Stimulated activated effector memory CD8-positive, alpha-beta T cell treated with anti-CD3 and anti-CD28 coated beads, Interleukin-12 subunit alpha, Interleukin-12 subunit beta, amount 100 ng/mL, for 72 hours (primary cell): ENCODE measurements at regions not wholly inside any gene's neighbourhood (a gene's known extent, or its start where the extent isn't known, plus 50 kb on each side); places are given as distances from the start of the nearest gene placed in this dataset.
"Not testable (repeated sequence)": the region's sequence is repeated elsewhere in the genome, so short reads cannot be mapped to it uniquely, and the experiment has no call there.

Experiments used
- ATAC-seq: fragments of 150-1000 bp; cut with Tn5 transposase; 2 replicates; pipeline ENCODE4 v1.10.0; 2021
- DNase-seq, 2 donors: peaks; one replicate each; pipeline ENCODE4 v3.0.0; 2021 to 2022; ENCODE audit warnings: low spot score in 2 of 2
- H3K27ac Mint-ChIP-seq: one replicate; pipeline ENCODE4 v1.8.0; 2022; ENCODE audit warnings: mild to moderate bottlenecking, mixed read lengths
- H3K36me3 Mint-ChIP-seq: one replicate; pipeline ENCODE4 v1.8.0; 2022; ENCODE audit warnings: mild to moderate bottlenecking, mixed read lengths
- H3K4me1 Mint-ChIP-seq: one replicate; pipeline ENCODE4 v1.8.0; 2022; ENCODE audit warnings: mixed read lengths
- H3K4me3 Mint-ChIP-seq: one replicate; pipeline ENCODE4 v1.8.0; 2022; ENCODE audit warnings: mild to moderate bottlenecking, mixed read lengths
- H3K9me3 Mint-ChIP-seq: one replicate; pipeline ENCODE4 v1.8.0; 2022; ENCODE audit warnings: mixed read lengths

- Mint-ChIP-seq H3K4me1 (no peaks in the 10 kb centered on the region), H3K27ac (no peak overlapping the region), H3K36me3 (no peaks in the 10 kb centered on the region), H3K9me3 (no peaks in the 10 kb centered on the region), H3K4me3 (no peak overlapping the region)
- no peak for ATAC-seq
- DNase-seq: no peak
Observed at GRCh38 chr13:44887515-44887914, 101.8 kb downstream of the NUFIP1 start.

- H3K9me3 Mint-ChIP-seq: no peaks in the 10 kb centered on the region
- H3K4me1 Mint-ChIP-seq: no peaks in the 10 kb centered on the region
- H3K4me3 Mint-ChIP-seq: no peak overlapping the region
- no peaks in the 10 kb centered on the region for H3K36me3 Mint-ChIP-seq
- H3K27ac Mint-ChIP-seq: no peak overlapping the region
- DNase-seq (no peak), ATAC-seq (no peak)
Observed at GRCh38 chr13:44884076-44884729, 105.1 kb downstream of the NUFIP1 start.

DNA sequence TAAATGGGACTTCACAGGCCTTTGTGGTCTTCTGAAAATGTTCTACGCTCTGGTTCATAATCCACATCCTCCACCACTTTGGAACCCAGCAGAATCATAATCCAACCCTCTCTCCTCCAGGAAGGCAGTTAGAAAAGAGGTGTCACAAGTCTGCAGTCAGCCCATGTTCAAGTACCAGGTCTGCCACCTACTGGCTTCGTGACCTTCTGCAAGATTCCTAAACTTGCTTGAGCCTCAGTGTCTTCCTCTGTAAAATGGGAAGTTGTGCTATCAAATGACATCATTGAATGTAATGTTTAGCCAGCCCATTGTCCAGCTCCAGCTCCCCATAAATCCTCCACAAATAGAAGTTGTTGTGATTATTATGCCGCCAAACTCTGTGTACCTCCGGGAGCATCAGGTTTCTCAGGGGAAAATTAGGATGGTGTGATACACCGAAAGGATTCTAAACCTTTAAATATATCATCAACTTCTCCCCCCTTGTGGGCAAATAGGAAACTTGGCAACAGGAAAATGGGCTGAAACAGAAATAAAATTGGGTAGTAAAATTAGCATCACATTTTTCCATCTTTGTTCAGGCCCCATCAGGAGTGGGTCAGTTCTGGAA is 109.7 kb downstream of the NUFIP1 start:
- ATAC-seq (peak; percentile 36), DNase-seq (no peak)
- Mint-ChIP-seq H3K9me3 (peaks cover 2% of the 10 kb centered on the region), H3K36me3 (no peaks in the 10 kb centered on the region), H3K27ac (no peak overlapping the region), H3K4me1 (no peaks in the 10 kb centered on the region), H3K4me3 (no peak overlapping the region)

GRCh38 chr13:44876782-44877324 is 112.4 kb downstream of the NUFIP1 start:
- no peak for DNase-seq
- ATAC-seq: no peak
- peaks cover 2% of the 10 kb centered on the region for H3K9me3 Mint-ChIP-seq
- no peak overlapping the region for H3K4me3 Mint-ChIP-seq
- H3K27ac Mint-ChIP-seq: no peak overlapping the region
- H3K4me1 Mint-ChIP-seq: no peaks in the 10 kb centered on the region
- H3K36me3 Mint-ChIP-seq: no peaks in the 10 kb centered on the region

GRCh38 chr13:44874886-44875630 is 114.2 kb downstream of the NUFIP1 start:
- ATAC-seq (peak; percentile 46), DNase-seq (no peak)
- no peak overlapping the region for H3K27ac Mint-ChIP-seq
- no peaks in the 10 kb centered on the region for H3K36me3 Mint-ChIP-seq
- no peak overlapping the region for H3K4me3 Mint-ChIP-seq
- no peaks in the 10 kb centered on the region for H3K4me1 Mint-ChIP-seq
- peaks cover 2% of the 10 kb centered on the region for H3K9me3 Mint-ChIP-seq

DNA sequence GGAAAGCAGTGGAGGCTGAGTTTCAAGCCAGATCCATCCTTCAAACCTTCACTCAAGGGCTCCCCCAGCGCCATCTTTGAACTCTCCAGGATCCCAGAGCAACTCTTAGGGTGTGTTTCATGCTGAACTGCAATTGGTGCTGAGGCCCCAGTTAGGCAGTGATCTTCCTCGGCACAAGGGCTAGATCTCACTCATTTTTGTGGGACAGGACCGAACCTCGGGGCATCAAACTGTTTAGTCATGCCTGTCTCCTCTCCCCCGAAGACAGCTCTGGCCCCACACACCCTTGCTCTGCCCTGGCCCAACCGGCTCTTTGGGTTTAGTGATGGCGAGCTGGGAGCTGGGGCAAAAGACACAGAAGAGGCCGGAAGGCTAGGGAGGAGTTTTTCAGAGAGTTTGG is 115.1 kb downstream of the NUFIP1 start:
- no peak overlapping the region for H3K4me3 Mint-ChIP-seq
- H3K27ac Mint-ChIP-seq: no peak overlapping the region
- no peaks in the 10 kb centered on the region for H3K4me1 Mint-ChIP-seq
- DNase-seq: no peak
- ATAC-seq: no peak
- H3K9me3 Mint-ChIP-seq: peaks cover 2% of the 10 kb centered on the region
- no peaks in the 10 kb centered on the region for H3K36me3 Mint-ChIP-seq

DNA sequence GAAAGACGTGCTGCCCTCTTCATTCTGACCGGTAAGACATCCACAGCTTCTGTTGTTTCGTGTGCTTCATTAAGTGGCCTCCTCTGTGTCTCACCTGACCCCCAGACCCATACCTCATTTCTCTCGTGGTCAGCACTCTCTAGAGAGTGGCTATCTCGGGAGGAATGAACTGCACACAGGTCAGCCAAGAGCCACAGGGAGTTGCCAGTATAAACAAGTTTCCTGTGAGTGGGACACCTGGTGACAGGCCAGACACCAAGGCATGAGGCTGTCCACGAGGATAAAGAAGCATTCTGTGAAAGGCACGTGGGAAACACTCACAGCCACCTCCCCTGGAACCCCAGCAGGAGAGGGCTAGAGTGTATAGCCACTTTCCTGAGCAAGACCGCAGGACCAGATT is 115.8 kb downstream of the NUFIP1 start:
- no peaks in the 10 kb centered on the region for H3K36me3 Mint-ChIP-seq
- H3K27ac Mint-ChIP-seq: peak overlapping the region; percentile 10
- DNase-seq: no peak
- H3K4me3 Mint-ChIP-seq: no peak overlapping the region
- H3K4me1 Mint-ChIP-seq: peaks cover 7% of the 10 kb centered on the region
- ATAC-seq: no peak
- H3K9me3 Mint-ChIP-seq: peaks cover 2% of the 10 kb centered on the region

DNA sequence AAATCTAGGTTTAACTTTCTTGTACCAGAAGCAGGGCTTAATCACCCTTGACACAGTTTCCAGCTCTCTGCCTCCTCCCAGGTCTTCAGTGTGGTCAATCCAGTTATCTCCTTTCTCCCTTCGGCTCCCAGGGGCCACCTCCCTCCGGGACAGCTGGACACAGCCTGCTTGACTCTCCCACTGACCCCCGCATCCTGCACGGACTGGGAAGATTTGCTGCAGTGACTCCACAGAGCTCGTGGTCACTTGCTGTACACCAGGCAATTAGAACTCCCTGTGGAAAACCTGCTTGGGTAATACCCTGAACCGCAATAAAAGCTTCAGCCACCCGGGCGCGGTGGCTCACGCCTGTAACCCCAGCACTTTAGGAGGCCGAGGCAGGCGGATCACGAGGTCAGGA is 116.5 kb downstream of the NUFIP1 start:
- H3K36me3 Mint-ChIP-seq: no peaks in the 10 kb centered on the region
- H3K4me3 Mint-ChIP-seq: no peak overlapping the region
- peaks cover 2% of the 10 kb centered on the region for H3K9me3 Mint-ChIP-seq
- DNase-seq (no peak), ATAC-seq (no peak)
- H3K4me1 Mint-ChIP-seq: peaks cover 11% of the 10 kb centered on the region
- no peak overlapping the region for H3K27ac Mint-ChIP-seq

DNA sequence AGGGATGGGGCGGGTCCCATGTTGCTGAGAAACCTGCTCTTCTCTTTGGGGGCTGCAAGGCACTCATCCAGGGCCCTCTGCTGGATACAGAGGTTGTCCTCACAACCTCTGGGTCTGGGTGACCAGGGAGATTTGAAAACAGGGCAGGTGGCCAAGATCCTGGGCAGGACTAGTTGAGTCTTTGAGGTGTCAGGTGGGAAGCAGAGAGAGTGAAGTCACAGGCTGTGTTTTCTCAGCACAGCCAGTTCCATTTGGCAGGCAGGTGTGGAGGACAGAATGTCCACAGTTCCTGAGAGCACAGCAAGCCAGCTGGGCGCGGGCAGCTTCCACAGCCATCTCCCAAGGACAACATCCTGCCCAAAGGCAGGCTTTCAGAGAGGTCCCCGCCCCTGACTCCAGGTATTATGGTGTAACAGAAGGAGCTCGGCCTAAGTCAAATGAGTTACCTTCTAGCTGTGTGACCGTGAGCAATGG is 118.8 kb downstream of the NUFIP1 start:
- Mint-ChIP-seq H3K27ac (no peak overlapping the region), H3K4me3 (no peak overlapping the region), H3K36me3 (no peaks in the 10 kb centered on the region), H3K4me1 (peaks cover 11% of the 10 kb centered on the region), H3K9me3 (peaks cover 5% of the 10 kb centered on the region)
- no peak for ATAC-seq
- no peak for DNase-seq

- no peak for DNase-seq
- H3K4me3 Mint-ChIP-seq: no peak overlapping the region
- H3K27ac Mint-ChIP-seq: no peak overlapping the region
- H3K36me3 Mint-ChIP-seq: no peaks in the 10 kb centered on the region
- H3K4me1 Mint-ChIP-seq: peaks cover 11% of the 10 kb centered on the region
- ATAC-seq: no peak
- peaks cover 5% of the 10 kb centered on the region for H3K9me3 Mint-ChIP-seq
Observed at GRCh38 chr13:44869167-44869566, 120.1 kb downstream of the NUFIP1 start.

DNA sequence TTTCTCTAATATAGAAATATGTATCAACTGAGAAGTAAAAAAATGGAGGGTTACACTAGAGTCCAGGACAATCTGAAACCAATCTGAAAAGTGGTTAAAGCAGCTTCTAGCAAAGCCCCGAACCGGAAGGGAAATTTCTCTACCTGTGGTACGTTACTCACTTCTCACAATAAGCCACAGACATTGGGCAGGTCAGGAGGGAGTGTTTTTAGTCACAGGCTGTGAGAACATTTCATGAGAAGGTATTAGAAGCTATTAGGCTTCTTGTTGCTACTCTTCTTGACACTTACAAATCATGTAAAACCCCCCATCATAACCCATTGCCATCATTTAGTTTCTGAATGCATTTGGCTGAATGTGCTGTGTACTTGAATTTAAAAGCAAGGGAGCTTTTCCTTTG is 120.9 kb downstream of the NUFIP1 start:
- H3K4me3 Mint-ChIP-seq: no peak overlapping the region
- no peak overlapping the region for H3K27ac Mint-ChIP-seq
- H3K4me1 Mint-ChIP-seq: peaks cover 11% of the 10 kb centered on the region
- DNase-seq (no peak), ATAC-seq (peak; percentile 76)
- H3K9me3 Mint-ChIP-seq: peaks cover 5% of the 10 kb centered on the region
- H3K36me3 Mint-ChIP-seq: no peaks in the 10 kb centered on the region

DNA sequence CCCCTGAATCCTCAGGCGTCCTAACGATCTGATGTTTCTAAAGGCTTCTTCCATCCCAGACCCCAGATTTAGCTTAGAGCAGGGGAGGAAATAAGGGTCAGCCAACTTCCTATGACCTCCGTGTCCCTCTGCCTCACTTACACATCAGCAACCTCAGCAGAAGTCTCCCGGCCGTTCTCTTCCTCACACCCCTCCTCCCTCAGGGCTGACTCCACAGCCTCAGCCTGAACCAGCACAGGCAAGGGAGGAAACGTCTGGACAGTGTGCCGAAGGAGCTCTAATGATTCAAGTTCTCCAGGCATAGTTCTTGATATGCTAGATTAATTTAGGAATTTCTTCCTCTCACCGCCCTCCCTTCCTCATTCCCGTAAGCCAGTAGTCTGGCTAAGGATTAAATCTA is 121.4 kb downstream of the NUFIP1 start:
- DNase-seq: no peak

DNA sequence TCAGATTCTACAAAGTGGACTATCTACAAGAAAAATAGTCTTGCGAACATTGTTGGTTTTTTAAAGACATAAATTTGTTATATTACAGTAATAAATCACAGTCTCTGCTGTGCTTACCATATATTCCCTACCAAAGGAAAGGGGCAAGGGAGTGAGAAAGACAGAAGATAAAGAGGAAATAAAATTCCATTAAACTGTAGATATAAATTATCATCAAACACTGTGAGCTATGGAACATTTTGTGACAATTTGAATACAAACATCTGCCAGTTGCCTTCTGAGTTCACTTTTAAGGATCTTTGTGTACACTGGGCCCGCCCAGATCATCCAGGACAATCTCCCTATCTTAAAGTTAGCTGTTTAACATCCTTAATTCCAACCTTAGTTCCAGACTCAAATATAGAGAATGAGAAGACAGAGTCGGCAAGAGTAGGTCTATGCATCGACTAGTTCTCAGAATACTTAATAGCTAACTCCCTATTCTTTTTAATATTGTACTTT is 122.8 kb downstream of the NUFIP1 start:
- no peaks in the 10 kb centered on the region for H3K36me3 Mint-ChIP-seq
- H3K4me3 Mint-ChIP-seq: no peak overlapping the region
- H3K9me3 Mint-ChIP-seq: peaks cover 5% of the 10 kb centered on the region
- peaks cover 11% of the 10 kb centered on the region for H3K4me1 Mint-ChIP-seq
- DNase-seq (no peak), ATAC-seq (no peak)
- H3K27ac Mint-ChIP-seq: no peak overlapping the region

More for the DNA sequence above, 121.4 kb downstream of the NUFIP1 start:
- Mint-ChIP-seq H3K9me3 (peaks cover 5% of the 10 kb centered on the region), H3K4me1 (peaks cover 11% of the 10 kb centered on the region), H3K4me3 (no peak overlapping the region), H3K36me3 (no peaks in the 10 kb centered on the region), H3K27ac (no peak overlapping the region)
- ATAC-seq: no peak

GRCh38 chr13:44865722-44866410 is 123.4 kb downstream of the NUFIP1 start:
- Mint-ChIP-seq H3K4me1 (peaks cover 11% of the 10 kb centered on the region), H3K27ac (no peak overlapping the region), H3K4me3 (no peak overlapping the region), H3K9me3 (peaks cover 5% of the 10 kb centered on the region), H3K36me3 (no peaks in the 10 kb centered on the region)
- no peak for DNase-seq
- no peak for ATAC-seq

DNA sequence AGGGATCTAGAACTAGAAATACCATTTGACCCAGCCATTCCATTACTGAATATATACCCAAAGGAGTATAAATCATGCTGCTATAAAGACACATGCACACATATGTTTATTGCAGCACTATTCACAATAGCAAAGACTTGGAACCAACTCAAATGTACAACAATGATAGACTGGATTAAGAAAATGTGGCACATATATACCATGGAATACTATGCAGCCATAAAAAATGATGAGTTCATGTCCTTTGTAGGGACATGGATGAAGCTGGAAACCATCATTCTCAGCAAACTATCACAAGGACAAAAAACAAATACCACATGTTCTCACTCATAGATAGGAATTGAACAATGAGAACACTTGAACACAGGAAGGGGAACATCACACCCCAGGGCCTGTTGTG is 125.6 kb downstream of the NUFIP1 start:
- not testable (repeated sequence) for H3K9me3 Mint-ChIP-seq, H3K4me1 Mint-ChIP-seq, H3K4me3 Mint-ChIP-seq, DNase-seq, H3K27ac Mint-ChIP-seq, H3K36me3 Mint-ChIP-seq, ATAC-seq
